MCF 10A (cell line): ENCODE measurements at regions not wholly inside any gene's neighbourhood (a gene's known extent, or its start where the extent isn't known, plus 50 kb on each side); places are given as distances from the start of the nearest gene placed in this dataset.

Experiments used
- BruUV-seq: library from RNA; stranded (reverse); fragments of 400-500 nt; replicated peaks from 2 replicates; lab custom pipeline; 2021; lab: Mats Ljungman, UMichigan
- CTCF ChIA-PET: fragments of 300-600 bp; sonication (Branson Sonifier 250); formaldehyde crosslinking; extraction: SDS; loops from one replicate; lab custom pipeline; 2021; ENCODE audit warnings: antibody characterized with exemption, inconsistent platforms; lab: Yijun Ruan, JAX
- POLR2A ChIA-PET: fragments of 300-600, 350-650 bp; sonication (Branson Sonifier 250); formaldehyde crosslinking; extraction: SDS; loops from one replicate; lab custom pipeline; 2020; ENCODE audit warnings: antibody characterized with exemption, inconsistent platforms; lab: Yijun Ruan, JAX
- DNase-seq: peaks from one replicate; pipeline ENCODE4 v3.0.0-alpha.2; 2018; ENCODE audit not compliant: unreplicated experiment
- H3K27ac Mint-ChIP-seq: one replicate; pipeline ENCODE4 v1.8.0; 2022; ENCODE audit warnings: mild to moderate bottlenecking, low read depth, mixed read lengths; ENCODE audit not compliant: unreplicated experiment
- H3K27me3 Mint-ChIP-seq: one replicate; pipeline ENCODE4 v1.8.0; 2022; ENCODE audit warnings: mixed read lengths; ENCODE audit not compliant: insufficient read depth, unreplicated experiment
- H3K36me3 Mint-ChIP-seq: one replicate; pipeline ENCODE4 v1.8.0; 2022; ENCODE audit warnings: mild to moderate bottlenecking, moderate library complexity, mixed read lengths; ENCODE audit not compliant: insufficient read depth, unreplicated experiment
- H3K4me1 Mint-ChIP-seq: one replicate; pipeline ENCODE4 v1.8.0; 2022; ENCODE audit warnings: mixed read lengths; ENCODE audit not compliant: insufficient read depth, unreplicated experiment
- H3K4me3 Mint-ChIP-seq: one replicate; pipeline ENCODE4 v1.8.0; 2022; ENCODE audit warnings: mild to moderate bottlenecking, moderate library complexity, mixed read lengths; ENCODE audit not compliant: unreplicated experiment
- H3K9me3 Mint-ChIP-seq: one replicate; pipeline ENCODE4 v1.8.0; 2022; ENCODE audit warnings: mixed read lengths; ENCODE audit not compliant: unreplicated experiment
- CTCF ChIP-seq: fragments of 200-600 bp; IDR thresholded peaks from one replicate; pipeline ENCODE4 v1.8.0; 2022; ENCODE audit warnings: antibody characterized with exemption, mild to moderate bottlenecking; ENCODE audit not compliant: unreplicated experiment
- intact Hi-C: fragments of 100-400 bp; cut with micrococcal nuclease; formaldehyde crosslinking; loops from 2 replicates; pipeline ENCODE4 v1.14.1; 2022

DNA sequence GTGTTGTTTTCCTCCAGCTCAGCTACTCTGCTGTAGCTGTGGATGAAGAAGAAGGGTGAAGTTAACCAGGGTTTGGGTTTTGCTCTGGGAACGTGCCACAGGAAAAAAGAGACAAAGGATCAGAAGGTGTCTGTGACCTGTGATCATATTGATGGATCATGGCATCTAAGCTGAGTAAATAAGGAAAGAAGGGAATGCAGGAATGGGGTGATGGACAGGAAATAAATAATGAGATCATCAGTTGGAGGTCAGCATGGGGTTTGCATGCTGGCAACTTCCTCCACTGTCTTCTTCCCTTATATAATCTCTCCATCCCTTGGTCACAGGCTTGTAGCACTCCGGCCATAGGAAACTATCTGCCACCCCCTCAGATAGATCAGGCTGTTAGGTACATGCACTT, 430.3 kb upstream of the PDE3A start:
- no peak for DNase-seq
- H3K4me3 Mint-ChIP-seq, result no peak overlapping the region
- TF ChIP-seq CTCF, result no peak
- ChIA-PET CTCF (interaction anchor here (0.6 kb wide), 1 partner anchor 55 kb away, joined by 3 read pairs; no protein-coding TSS in a partner anchor), POLR2A (interaction anchor here (0.8 kb wide), 1 partner anchor 15 kb away, joined by 3 read pairs; no protein-coding TSS in a partner anchor)
- intact Hi-C loops, result no loop called here
- no peaks in the 10 kb centered on the region for H3K9me3 Mint-ChIP-seq
- no peak overlapping the region for H3K27ac Mint-ChIP-seq
- H3K4me1 Mint-ChIP-seq, result no peaks in the 10 kb centered on the region
- H3K27me3 Mint-ChIP-seq, result peaks cover 37% of the 10 kb centered on the region
- no peaks in the 10 kb centered on the region for H3K36me3 Mint-ChIP-seq
- no TSS peak for BruUV-seq

- DNase-seq, result no peak
- TF ChIP-seq CTCF, result no peak
- H3K4me1 Mint-ChIP-seq, result no peaks in the 10 kb centered on the region
- H3K27ac Mint-ChIP-seq, result no peak overlapping the region
- no peaks in the 10 kb centered on the region for H3K36me3 Mint-ChIP-seq
- no peaks in the 10 kb centered on the region for H3K9me3 Mint-ChIP-seq
- ChIA-PET POLR2A (no interaction called here), CTCF (no interaction called here)
- intact Hi-C loops, result no loop called here
- no peak overlapping the region for H3K4me3 Mint-ChIP-seq
- BruUV-seq, result no TSS peak
- H3K27me3 Mint-ChIP-seq, result peaks cover 32% of the 10 kb centered on the region
Measured at GRCh38 chr12:19938491-19938890, 429.8 kb upstream of the PDE3A start.

DNA sequence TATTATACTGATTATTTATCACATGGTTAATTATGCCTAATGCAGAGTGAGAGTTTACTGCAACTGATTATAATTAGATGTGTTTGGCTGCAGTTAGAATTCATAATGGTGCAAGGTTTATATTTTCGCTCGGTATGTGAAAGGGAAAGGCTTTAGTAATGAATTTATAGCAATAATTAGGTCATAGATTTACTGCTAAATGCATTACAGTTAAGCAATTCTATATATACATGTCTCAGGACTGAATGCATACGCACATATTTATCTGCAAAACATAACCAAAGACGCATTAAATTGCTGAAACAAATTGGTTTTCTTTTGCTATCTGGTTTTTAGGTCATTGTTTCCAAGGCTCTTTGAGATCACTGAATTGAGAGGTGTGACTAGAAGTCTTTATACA, 428.1 kb upstream of the PDE3A start:
- intact Hi-C loops, result no loop called here
- no peak overlapping the region for H3K27ac Mint-ChIP-seq
- CTCF ChIA-PET, result no interaction called here
- H3K27me3 Mint-ChIP-seq, result peaks cover 18% of the 10 kb centered on the region
- H3K36me3 Mint-ChIP-seq, result no peaks in the 10 kb centered on the region
- no TSS peak for BruUV-seq
- H3K4me1 Mint-ChIP-seq, result peaks cover under 1% of the 10 kb centered on the region
- no peak overlapping the region for H3K4me3 Mint-ChIP-seq
- POLR2A ChIA-PET, result no interaction called here
- no peak for TF ChIP-seq CTCF
- no peak for DNase-seq
- H3K9me3 Mint-ChIP-seq, result no peaks in the 10 kb centered on the region

GRCh38 chr12:19941096-19941495, 427.2 kb upstream of the PDE3A start:
- ChIA-PET POLR2A (no interaction called here), CTCF (no interaction called here)
- Mint-ChIP-seq H3K27ac (no peak overlapping the region), H3K36me3 (no peaks in the 10 kb centered on the region), H3K4me3 (no peak overlapping the region), H3K4me1 (peaks cover 8% of the 10 kb centered on the region), H3K27me3 (peaks cover 18% of the 10 kb centered on the region), H3K9me3 (no peaks in the 10 kb centered on the region)
- no peak for DNase-seq
- intact Hi-C loops, result no loop called here
- BruUV-seq, result no TSS peak
- no peak for TF ChIP-seq CTCF
